SK-N-SH (cell line): ENCODE measurements at regions not wholly inside any gene's neighbourhood (a gene's known extent, or its start where the extent isn't known, plus 50 kb on each side); places are given as distances from the start of the nearest gene placed in this dataset.

ENCODE experiments used
- CTCF ChIP-seq: fragments of 200-600 bp; sonication (generic); IDR thresholded peaks from 2 replicates; pipeline ENCODE4 v1.6.1; 2017; ENCODE audit warnings: antibody characterized with exemption, mild to moderate bottlenecking, moderate library complexity
- SMC3 ChIP-seq: IDR thresholded peaks from 2 replicates; pipeline ENCODE4 v1.6.1; 2012; ENCODE audit warnings: low read depth, low read length, improper control_type of control experiment
- YY1 ChIP-seq: IDR thresholded peaks from 2 replicates; pipeline ENCODE4 v1.4.0; 2012; ENCODE audit warnings: low read depth, mild to moderate bottlenecking

- TF ChIP-seq CTCF (no peak), SMC3 (no peak), YY1 (no peak)
Observed at GRCh38 chr1:4590756-4591155, 63.7 kb upstream of the AJAP1 start.
